Endothelial cell of umbilical vein (primary cell): ENCODE measurements at regions not wholly inside any gene's neighbourhood (a gene's known extent, or its start where the extent isn't known, plus 50 kb on each side); places are given as distances from the start of the nearest gene placed in this dataset.

Experiments used
- CTCF ChIP-seq, 2 donors: IDR thresholded peaks; 1 replicate in 1 of 2; 2 replicates in 1 of 2; pipeline ENCODE4 v1.5.1; 2011; ENCODE audit warnings: low read length in 2 of 2, mild to moderate bottlenecking in 2 of 2, moderate library complexity in 2 of 2, control low read depth in 1 of 2, inconsistent platforms in 1 of 2, low read depth in 1 of 2; ENCODE audit not compliant: insufficient read depth in 1 of 2; ENCODE audit errors: extremely low read depth in 1 of 2
- EZH2 ChIP-seq: IDR thresholded peaks from 2 replicates; pipeline ENCODE4 v1.6.1; 2012; ENCODE audit warnings: borderline replicate concordance, low read depth, mild to moderate bottlenecking, moderate library complexity, low read length, inconsistent platforms; ENCODE audit not compliant: severe bottlenecking
- MAX ChIP-seq: IDR thresholded peaks from 2 replicates; pipeline ENCODE4 v1.6.1; 2011; ENCODE audit not compliant: insufficient read depth, insufficient read length
- POLR2A ChIP-seq: IDR thresholded peaks from 2 replicates; pipeline ENCODE4 v1.6.1; 2012; ENCODE audit warnings: low read depth, mild to moderate bottlenecking, control low read depth, low read length
- POLR2AphosphoS5 ChIP-seq: IDR thresholded peaks from 2 replicates; pipeline ENCODE4 v1.6.1; 2012; ENCODE audit warnings: low read depth, mild to moderate bottlenecking, control low read depth, low read length, moderate library complexity; ENCODE audit not compliant: insufficient read depth

DNA sequence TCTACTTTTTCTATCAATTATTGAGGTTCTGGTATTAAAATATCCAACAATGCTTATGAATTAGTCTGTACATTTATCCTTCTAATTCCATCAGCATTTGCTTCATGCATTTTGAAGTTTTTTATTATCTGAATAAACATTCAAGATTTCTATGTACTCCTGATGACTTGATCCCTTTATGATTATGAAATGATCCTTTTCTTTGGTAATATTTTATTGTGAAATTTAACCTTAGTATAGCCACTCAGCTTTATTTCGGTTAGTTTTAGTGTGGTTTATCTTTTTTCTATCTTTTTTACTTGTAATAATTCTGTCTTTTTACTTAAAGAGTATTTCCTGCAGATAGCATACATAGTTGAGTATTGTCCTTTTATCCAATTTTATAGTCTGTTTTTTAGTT, 106.6 kb downstream of the SNAPC1 start:
- TF ChIP-seq CTCF (IDR thresholded peaks at IDR 0.05; ENCODE audit: extremely low read depth in 1 of 2, insufficient read depth in 1 of 2, low read depth in 1 of 2, low read length in 2 of 2) (no peak), POLR2A (no peak), MAX (no peak), EZH2 (no peak), POLR2AphosphoS5 (no peak)
